ENCODE measurements at regions not wholly inside any gene's neighbourhood (a gene's known extent, or its start where the extent isn't known, plus 50 kb on each side); places are given as distances from the start of the nearest gene placed in this dataset.

GRCh38 chrX:33415459-33415858 is 204.1 kb upstream of the DMD start:
- TF ChIP-seq POLR2A (IDR thresholded peaks at IDR 0.05; ENCODE audit: low read depth, low read length) = no peak
- TF ChIP-seq POLR2AphosphoS5 (IDR thresholded peaks at IDR 0.05; ENCODE audit: low read depth, low read length) = no peak

Data from GM12891 (cell line).